ENCODE measurements at regions not wholly inside any gene's neighbourhood (a gene's known extent, or its start where the extent isn't known, plus 50 kb on each side); places are given as distances from the start of the nearest gene placed in this dataset.

GRCh38 chr2:773256-774160 lies 96.3 kb upstream of the TMEM18 start:
- no peak for ATAC-seq
- intact Hi-C loops (cut with DNase I; ENCODE audit: low total_unique reads), result no loop called here

DNA sequence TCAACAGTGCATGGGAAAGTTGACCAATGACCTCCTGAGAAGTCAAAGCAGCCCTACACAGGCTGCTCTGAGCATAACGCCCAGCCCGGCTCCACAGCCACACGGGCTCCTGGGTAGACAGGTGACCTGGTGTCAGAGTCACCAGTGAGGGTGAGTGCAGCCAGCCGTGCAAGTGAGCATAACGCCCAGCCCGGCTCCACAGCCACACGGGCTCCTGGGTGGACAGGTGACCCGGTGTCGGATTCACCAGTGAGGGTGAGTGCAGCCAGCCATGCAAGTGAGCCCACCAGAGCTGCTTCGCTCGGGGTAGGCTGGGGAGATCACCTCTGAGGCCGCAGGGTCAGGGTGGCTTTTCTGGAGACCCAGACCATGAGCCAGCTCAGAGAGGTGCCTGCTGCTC lies 94.3 kb upstream of the TMEM18 start:
- in situ Hi-C loops (cut with MboI; ENCODE audit: low sequenced_read_pairs in 4 of 4) (no loop called here), intact Hi-C loops (cut with DNase I; ENCODE audit: low total_unique reads) (no loop called here)
- no peak for TF ChIP-seq POLR2A (IDR thresholded peaks at IDR 0.05)
- TF ChIP-seq, protein P1, sequence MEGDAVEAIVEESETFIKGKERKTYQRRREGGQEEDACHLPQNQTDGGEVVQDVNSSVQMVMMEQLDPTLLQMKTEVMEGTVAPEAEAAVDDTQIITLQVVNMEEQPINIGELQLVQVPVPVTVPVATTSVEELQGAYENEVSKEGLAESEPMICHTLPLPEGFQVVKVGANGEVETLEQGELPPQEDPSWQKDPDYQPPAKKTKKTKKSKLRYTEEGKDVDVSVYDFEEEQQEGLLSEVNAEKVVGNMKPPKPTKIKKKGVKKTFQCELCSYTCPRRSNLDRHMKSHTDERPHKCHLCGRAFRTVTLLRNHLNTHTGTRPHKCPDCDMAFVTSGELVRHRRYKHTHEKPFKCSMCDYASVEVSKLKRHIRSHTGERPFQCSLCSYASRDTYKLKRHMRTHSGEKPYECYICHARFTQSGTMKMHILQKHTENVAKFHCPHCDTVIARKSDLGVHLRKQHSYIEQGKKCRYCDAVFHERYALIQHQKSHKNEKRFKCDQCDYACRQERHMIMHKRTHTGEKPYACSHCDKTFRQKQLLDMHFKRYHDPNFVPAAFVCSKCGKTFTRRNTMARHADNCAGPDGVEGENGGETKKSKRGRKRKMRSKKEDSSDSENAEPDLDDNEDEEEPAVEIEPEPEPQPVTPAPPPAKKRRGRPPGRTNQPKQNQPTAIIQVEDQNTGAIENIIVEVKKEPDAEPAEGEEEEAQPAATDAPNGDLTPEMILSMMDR (IDR thresholded peaks at IDR 0.05 in 4 of 5, conservative IDR thresholded peaks at IDR 0.05 in 1 of 5), result no peak
- no peak for ATAC-seq
- H3K4me1 ChIP-seq, result no peaks in the 10 kb centered on the region
- DNase-seq, result no peak
- no peak overlapping the region for H3K27ac ChIP-seq
- no peaks in the 10 kb centered on the region for H3K27me3 ChIP-seq
- no peaks in the 10 kb centered on the region for H3K36me3 ChIP-seq
- H3K4me3 ChIP-seq, result no peak overlapping the region
- no peaks in the 10 kb centered on the region for H3K9me3 ChIP-seq

More at GRCh38 chr2:773256-774160, 96.3 kb upstream of the TMEM18 start:
- H3K9me3 ChIP-seq, result no peaks in the 10 kb centered on the region
- no peak overlapping the region for H3K27ac ChIP-seq
- DNase-seq, result no peak
- no peaks in the 10 kb centered on the region for H3K36me3 ChIP-seq
- no peaks in the 10 kb centered on the region for H3K27me3 ChIP-seq
- TF ChIP-seq POLR2A (IDR thresholded peaks at IDR 0.05), result no peak
- TF ChIP-seq, protein P1 (IDR thresholded peaks at IDR 0.05 in 4 of 5, conservative IDR thresholded peaks at IDR 0.05 in 1 of 5), result no peak
- in situ Hi-C loops (cut with MboI; ENCODE audit: low sequenced_read_pairs in 4 of 4), result no loop called here
- H3K4me3 ChIP-seq, result no peak overlapping the region
- H3K4me1 ChIP-seq, result no peaks in the 10 kb centered on the region

GRCh38 chr2:770776-771175 lies 93.6 kb upstream of the TMEM18 start:
- Histone ChIP-seq H3K27ac (no peak overlapping the region), H3K36me3 (no peaks in the 10 kb centered on the region), H3K4me3 (no peak overlapping the region), H3K9me3 (no peaks in the 10 kb centered on the region), H3K27me3 (no peaks in the 10 kb centered on the region), H3K4me1 (no peaks in the 10 kb centered on the region)
- intact Hi-C loops (cut with DNase I; ENCODE audit: low total_unique reads) (no loop called here), in situ Hi-C loops (cut with MboI; ENCODE audit: low sequenced_read_pairs in 4 of 4) (no loop called here)
- DNase-seq (no peak), ATAC-seq (no peak)
- TF ChIP-seq, protein P1 (IDR thresholded peaks at IDR 0.05 in 4 of 5, conservative IDR thresholded peaks at IDR 0.05 in 1 of 5), result no peak
- TF ChIP-seq POLR2A (IDR thresholded peaks at IDR 0.05), result no peak

GRCh38 chr2:769771-770170 lies 92.6 kb upstream of the TMEM18 start:
- Histone ChIP-seq H3K27me3 (no peaks in the 10 kb centered on the region), H3K27ac (no peak overlapping the region), H3K36me3 (no peaks in the 10 kb centered on the region), H3K4me3 (no peak overlapping the region), H3K4me1 (no peaks in the 10 kb centered on the region), H3K9me3 (no peaks in the 10 kb centered on the region)
- no peak for DNase-seq
- in situ Hi-C loops (cut with MboI; ENCODE audit: low sequenced_read_pairs in 4 of 4) (no loop called here), intact Hi-C loops (cut with DNase I; ENCODE audit: low total_unique reads) (no loop called here)
- TF ChIP-seq, protein P1 (IDR thresholded peaks at IDR 0.05 in 4 of 5, conservative IDR thresholded peaks at IDR 0.05 in 1 of 5), result no peak
- no peak for TF ChIP-seq POLR2A (IDR thresholded peaks at IDR 0.05)
- no peak for ATAC-seq

Measured in gastrocnemius medialis (tissue), 4 donors.